ENCODE measurements at regions not wholly inside any gene's neighbourhood (a gene's known extent, or its start where the extent isn't known, plus 50 kb on each side); places are given as distances from the start of the nearest gene placed in this dataset.
"Not testable (repeated sequence)": the region's sequence is repeated elsewhere in the genome, so short reads cannot be mapped to it uniquely, and the experiment has no call there.

DNA sequence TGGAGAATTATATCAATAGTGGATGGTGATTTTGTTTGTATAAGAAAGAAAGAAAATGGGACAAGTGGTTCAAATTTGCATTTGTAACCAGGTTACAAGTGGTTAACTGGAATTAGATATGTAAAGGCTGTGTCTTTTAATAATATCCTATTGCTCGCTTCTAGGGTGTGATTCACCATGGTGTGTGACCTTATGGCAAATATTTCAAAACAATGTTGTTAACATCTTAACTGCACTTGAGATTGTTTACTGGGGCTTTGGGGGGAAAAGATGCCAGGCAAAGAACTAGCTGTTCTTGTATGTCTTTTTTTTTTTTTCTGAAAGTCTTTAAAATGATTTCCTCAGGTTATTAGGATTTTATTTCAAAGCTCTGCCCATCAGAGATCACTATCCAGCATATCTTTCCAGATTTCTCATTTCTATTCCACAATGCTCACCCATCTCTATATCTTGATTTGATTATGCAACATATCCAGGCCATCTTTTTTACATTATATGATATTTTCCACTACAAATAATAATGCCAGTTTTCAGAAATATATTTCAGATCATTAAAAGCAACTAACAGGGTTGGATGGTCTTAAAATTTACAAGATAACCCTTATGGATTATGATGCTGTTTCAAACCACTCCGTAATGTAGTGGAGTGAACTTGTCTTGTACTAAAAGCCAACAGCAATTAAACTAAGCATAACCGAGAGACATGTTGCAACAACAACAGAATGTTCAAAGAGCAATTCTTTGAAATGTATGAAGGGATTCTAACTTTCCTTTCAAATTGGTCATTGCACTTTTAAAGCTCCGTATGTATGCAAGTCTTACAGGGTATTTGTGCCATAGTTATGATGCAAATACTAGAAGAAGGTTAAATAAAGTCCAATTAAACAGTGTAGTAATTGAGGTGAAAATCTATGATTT is 341.5 kb upstream of the ETAA1 start:
- no peak for DNase-seq

DNA sequence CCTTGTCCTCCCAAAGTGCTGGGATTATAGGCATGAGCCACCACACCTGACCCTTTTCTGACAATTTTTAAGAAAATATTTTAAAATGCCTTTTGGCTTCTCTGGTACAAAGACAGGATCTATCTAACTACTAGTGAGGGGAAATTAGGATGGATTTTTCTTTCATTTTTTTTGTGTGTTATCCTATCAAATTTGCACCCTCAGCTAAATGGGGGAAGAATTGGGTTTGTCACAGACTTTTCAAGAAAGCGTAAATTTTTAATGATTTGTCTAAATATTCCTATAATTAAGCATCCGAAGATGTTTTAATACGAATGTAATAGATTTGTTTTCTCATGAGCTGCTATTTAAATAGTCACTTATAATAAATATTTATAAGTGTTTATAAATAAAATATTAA is 340.0 kb upstream of the ETAA1 start:
- no peak for DNase-seq

DNA sequence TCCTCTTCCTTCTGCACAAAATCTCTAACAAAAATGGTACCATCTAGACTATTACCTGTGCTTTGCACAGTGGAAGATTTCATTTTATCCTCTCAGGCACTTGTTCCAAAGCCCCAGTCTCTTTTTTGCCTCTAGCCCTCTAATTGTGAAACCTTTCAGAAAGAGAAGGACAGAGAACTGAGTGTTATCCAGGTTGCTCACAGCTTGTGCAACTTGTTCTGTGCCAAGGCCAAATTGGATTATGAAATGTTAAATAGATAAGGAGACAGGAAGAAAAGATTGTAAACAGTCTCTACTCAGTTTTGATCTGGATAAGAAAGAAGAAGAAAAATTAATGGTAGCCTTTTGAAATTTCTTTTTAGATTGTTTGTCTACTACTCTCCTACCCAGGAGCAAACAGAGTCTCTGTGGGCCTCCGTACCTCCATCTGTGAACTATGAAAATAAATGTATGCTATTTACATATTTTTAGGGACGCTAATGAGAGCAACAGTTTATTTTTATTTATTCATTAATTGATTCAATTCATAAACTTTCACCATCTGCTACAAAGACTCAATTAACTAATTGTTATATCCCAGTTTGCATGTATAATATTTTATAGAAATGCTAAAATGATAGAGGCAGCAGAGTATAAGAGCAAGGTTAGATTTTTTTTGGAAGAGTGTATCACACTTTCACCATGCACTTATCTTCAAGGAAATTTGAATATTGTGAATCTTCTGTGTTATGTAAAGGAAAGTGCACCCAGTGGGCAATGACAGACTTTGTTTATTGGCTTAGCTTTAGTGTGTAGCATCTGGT is 339.0 kb upstream of the ETAA1 start:
- DNase-seq: no peak

DNA sequence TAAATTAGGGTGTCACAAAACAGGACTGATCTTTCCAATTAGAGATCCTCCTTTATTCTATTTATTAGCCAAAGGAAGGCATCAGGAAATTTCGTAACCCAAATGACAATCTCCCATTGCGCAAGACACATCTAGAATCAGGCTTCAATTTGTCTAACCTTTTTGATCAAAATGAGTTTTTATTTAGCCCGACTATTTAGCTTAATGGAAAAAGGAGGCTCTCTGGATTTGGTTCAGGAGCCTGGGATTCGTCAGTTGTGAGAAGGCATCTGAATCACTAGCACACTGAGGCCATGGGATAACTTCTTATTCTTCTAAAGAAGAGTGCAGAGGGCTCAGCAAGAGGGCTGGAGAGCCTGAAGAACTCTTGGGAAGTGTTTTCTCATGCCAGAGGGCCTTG is 332.1 kb upstream of the ETAA1 start:
- DNase-seq: no peak

DNA sequence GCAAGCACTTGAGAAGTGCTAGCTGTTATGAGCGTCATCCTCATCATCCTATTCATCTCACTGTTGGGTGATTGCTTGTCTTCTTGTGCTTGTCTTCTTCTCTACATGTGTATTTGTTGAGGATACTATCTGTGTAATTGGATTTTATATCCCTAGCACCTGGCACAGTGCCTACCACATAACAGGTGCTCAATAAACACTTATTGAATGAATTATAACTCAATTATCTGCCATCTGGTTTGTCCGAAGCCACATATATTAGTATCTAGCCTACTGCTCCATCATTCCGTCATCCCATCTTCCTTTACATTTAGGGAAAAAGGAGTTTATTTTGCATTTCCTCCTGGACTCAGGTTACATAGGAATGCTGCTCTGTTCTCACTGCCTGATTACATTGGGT is 330.4 kb upstream of the ETAA1 start:
- no peak for DNase-seq

DNA sequence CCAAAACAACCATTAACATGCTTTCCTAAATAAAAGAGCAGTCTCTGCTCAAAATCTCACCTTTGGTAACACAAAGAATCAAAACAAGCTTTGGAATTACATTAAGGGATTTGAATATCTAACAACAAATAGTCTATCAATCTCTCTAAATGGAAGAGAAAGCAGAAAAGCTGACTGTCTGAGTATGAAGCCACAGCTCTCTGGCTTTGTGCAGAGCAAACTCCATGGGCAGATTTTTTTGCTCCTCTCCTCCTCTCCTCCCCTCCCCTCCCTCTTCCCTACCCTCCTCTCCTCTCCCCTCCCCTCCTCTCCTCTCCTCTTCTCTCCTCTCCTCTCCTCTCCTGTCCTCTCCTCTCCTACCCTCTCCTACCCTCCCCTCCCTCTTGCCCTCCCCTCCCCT is 329.5 kb upstream of the ETAA1 start:
- DNase-seq: no peak

DNA sequence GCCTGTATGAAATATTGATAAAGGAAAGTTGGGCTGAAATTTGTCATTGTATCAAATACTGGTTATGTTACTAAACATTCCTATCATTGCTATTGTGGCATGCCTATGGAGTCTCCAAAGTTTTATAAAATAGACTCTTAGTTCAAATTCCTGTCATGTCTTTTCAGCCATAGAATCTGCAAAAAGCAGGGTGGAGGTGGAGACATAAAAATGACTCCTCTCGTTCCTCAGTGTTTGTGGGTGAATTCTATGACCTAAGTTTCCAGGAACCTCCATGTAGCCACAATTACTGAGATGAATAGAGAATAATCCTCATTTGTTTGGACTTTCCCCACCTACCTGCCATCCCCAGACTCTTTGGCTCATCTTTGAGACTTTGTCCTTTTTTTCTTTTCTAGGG is 326.3 kb upstream of the ETAA1 start:
- no peak for DNase-seq

DNA sequence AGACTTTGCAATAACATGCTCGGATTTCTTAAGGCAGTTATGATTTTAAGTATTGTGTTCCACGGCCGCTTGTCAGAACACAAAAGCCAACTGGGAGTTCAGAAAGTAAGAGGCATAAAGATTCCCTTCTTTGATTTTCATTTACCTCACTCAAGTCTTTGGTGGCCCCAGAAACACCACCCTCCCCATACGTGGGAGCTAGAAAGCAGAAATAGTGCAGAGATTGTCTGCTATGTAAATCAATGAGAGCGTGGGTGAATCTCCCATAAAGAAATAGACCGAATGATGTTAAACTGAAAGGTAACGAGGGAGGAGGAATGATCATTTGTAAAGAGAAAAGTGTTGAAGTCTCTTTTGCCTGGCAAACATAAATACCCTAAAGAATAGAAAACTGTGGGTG is 322.1 kb upstream of the ETAA1 start:
- DNase-seq: no peak

DNA sequence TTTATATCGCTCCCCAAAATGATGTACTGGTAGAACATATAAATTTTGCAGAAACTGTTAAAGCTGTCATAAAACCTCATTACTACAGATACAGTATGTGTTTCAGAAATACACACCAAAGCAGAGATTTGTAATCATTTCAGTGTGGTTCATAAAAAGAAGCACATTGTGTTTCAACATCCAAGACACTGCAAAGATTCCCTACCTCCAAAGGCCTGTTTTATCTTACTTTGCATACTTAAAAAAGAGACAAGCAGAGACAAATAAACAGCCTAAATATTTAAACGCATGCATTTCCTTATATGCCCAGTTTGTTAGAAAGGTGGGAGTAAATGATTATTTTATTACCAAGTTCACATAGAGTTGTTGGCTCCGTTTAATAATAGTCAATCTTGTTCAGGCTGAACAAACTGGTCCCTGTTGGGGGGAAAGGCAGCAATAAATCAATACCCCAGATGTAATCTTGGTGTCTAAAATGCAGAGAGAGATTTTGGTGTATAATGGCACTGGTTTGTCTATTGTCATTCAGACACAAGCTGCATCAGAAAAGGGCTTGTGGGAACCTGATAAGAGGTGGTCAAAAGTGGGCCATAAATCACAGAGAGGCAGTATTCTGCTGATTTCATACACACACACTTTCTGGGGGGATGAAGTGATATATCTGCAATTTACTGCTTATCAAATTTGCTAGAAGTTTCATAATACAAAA is 321.4 kb upstream of the ETAA1 start:
- DNase-seq: no peak

DNA sequence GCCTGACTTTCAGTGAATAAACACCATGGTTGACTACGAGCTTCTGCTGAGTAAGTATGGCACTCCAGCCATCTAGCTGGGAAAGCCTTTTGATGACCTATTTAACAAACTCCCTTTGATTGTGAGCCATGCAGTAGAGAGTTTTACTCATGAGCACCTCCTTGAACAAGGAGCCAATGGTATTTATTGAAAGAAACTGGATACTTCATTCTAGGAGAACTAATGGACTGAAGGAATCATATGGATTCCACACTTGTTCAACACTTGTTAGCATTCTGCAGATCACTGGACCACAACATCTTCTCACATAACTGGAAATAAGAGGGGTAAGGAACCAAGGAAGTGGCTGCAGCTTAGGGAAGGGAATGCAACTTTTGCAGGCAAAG is 320.9 kb upstream of the ETAA1 start:
- DNase-seq: no peak

DNA sequence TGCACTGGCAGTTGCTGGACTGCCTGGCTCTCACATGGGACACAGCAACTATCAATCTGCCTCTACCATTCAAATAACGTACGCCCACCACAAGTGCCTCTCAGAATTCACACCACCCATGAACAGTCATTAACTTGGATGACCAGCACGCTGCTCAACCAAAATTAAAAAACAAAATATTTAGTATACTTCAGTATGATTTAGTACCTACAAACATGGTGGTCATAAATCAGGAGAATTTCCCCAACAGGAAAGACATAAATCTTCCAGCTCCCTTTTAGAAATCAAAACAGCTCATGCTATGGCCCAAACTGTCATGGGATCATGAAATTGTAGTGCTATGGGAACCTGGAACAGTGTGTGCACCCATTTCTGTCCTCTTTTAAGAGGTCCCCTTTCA is 317.4 kb upstream of the ETAA1 start:
- DNase-seq: no peak

DNA sequence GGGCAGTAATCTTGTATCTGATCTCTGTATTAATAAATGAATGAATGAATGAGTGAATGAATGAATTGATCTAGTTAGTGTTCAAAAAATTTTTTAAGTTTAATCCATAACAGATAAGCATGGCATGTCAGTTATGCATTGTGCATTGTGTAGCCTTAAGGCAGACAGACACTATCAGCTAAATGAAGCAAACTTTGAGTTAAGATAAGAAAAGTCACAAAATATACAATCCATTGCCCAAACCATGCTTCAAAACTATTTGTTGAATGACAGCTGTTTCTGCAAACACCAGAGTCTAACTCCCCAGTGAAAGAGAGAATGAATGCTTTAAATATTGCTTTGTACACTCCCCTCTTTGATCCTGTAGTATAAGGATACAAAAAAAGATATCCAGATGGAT is 314.3 kb upstream of the ETAA1 start:
- no peak for DNase-seq

DNA sequence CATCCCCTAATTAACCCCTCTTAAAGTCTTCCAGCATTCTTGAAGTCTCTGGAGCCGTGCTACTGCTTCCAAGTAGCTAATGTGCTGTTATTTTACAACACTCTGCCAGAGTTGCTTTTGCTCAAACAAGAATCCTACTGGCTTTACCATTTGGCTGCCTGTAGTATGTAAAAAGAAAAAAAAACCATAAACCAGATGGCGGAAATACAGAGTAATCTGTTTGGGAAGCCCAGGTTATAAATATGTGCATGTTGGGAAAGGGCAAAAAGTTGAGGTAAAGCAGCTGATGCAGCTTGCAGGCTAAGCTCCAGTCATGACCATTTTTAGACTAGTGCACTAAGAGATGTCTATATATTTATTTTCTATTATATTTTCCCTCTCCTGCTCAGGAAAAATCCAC is 313.2 kb upstream of the ETAA1 start:
- no peak for DNase-seq

DNA sequence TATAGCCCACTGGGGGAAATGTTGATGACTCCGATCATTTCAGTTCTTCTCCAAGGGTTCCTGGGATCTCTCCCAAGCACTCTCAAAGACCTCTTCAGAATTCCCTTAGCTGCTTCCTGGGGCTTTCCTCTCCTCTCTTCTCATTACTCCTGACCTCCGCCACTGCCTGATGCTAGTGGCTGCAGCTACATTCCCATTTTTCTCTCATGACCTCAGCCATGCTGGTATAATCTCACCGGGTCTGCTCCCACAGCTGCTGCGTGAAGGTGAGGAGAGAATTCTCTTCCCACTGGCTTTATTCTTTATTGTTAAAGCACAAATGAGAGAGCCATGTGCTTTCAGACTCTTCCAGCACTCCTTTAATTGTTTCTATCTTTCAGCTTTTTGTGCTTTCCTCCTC is 312.0 kb upstream of the ETAA1 start:
- no peak for DNase-seq

DNA sequence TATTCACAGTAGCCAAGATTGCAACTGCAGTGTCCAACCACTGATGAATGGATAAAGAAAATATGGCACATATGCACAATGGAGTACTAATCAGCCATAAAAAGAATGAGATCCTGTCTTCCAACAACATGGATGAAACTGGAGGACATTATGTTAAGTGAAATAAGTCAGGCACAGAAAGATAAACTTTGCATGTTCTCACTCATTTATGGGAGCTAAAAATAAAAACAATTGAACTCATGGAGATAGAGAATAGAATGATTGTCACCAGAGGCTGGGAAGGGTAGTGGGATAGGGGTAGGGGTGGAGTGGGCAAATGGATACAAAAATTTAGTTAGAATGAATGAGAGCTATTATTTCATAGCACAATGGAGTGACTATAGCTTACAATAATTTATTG is 305.5 kb upstream of the ETAA1 start:
- no peak for DNase-seq

DNA sequence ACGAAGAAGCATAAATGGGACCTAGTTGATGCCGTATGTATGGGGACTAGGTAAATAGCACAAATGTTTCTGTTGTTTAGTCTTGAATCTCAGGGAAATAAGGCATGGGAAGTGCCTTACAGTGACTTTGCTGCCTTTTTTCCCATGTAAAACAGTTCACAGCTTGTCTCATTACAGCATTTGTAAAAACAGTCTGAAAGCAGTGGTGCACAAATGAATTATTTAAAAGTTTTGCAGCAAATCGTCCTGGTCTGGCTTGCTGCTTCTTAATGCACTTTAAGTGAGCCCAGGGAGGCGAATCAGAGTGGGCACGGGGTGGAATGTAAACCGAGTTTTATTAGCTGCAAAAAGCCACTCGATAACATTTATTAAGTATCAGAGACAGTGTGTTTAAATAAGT is 302.0 kb upstream of the ETAA1 start:
- DNase-seq: no peak

DNA sequence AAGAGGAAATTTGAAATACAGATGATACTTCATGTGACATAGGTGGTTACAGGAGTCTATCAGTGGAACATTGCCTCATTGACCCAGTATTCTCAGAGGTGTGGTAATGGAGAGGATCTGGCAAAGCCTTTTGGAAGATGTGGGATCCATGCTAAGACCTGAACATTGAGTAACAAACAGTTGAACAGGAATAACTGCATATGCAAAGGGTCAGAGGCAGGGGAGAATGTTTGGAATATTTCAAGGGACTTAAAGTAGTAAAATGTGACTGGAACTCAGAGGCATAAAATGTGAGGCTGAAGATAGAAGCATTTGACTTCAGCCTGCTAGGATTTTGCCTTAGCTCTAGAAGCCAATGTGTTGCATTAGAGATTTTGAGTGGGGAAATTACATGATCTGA is 300.2 kb upstream of the ETAA1 start:
- no peak for DNase-seq

DNA sequence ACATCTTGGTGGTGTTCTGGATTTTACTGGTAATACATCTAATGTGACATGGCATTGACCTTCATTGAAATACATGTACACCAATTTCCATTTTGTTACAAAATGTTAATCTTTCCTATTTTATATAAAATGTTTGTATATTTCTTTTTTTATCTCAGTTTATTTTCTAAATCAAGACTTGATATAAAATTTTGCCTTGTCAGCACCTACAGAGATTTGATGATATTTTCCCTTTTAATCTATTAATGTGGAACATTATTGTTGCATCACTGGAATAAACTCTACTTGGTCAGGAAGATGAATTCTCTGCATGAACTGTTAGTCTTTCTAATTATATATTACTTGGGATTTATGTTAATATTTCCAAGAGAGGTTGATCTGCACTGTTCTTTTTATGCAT is 294.0 kb upstream of the ETAA1 start:
- no peak for DNase-seq

DNA sequence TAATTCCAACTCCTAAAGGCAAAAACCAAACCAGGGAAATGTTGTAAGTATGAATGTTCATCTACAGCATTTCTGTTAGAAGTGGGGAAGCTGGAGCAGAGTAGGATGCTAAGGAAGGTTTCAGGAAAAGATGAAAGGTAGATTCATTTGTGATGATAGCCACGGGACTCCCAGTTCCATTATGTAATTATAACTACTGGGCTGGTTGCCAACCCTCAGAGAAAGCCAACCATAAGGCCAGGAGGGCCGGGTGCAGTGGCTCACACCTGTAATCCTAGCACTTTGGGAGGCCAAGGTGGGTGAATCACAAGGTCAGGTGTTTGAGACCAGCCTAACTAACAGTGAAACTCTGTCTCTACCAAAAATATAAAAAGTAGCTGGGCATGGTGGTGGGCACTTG is 288.9 kb upstream of the ETAA1 start:
- peak; percentile 14 for DNase-seq

DNA sequence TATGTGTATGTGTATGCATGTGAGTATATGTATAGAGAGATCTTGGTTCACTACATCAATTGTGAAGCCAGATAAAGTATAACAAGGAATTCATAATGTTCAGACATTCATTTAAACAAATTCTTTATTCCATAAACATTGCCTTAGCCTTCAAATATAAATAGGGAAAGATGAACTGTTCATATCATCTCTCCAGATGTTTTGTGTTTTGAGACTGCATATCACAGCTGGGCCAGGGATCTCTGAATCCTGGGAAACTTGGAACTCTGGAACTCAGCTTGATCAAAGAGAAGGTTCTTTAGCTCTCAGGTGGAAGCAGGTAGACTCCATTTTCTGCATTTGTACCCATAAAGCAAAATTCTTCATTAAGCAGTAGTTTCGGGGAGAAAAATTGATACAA is 272.6 kb upstream of the ETAA1 start:
- DNase-seq: no peak

DNA sequence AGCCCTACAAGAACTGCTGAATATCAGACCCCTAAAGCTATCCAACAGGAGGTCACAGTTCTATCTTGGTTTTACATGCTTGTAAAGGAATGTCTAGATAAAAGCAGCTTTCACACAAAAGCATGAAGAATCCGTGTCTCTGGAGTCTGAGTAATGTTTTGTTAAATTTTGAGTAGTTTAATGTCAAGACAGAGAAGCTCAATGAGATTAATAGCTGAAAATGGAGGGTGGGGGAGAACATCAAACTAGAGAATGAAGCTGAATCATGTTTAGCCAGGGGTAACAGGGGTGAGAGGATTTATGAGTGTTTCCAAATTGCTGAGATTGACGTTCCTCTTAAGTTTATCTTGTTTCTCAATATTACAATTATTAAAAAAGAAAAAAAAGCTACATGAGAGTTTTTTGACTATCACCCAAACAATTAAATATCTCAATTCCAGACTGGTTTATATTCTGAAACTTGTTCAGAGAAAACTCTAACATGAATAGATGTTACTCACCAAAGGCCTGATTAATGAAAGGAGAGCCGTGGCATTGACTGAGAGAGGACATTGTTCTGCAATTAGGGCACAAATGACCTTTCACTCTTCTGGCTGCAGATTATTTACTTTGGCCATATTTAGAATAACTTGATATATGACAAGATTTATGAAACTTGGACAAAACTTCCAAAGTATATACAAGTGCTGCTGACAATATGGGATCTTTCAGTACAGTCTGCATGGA is 266.4 kb upstream of the ETAA1 start:
- no peak for DNase-seq

DNA sequence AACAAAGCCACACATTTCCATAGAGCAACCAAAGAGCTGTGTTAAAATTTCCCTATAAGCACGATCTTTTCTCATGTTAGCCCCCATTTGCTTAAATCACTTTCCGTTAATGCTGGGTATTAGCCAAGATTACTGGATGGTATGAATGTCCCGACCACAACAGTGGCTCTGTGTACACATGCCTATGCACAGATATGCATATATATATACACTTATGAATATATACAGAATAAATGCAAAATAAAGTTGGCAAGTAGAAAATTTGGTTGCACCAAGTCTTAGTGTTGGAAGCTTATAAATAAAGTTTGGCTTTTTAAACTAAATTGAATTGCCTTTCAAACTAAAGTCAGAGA is 265.9 kb upstream of the ETAA1 start:
- DNase-seq: no peak

DNA sequence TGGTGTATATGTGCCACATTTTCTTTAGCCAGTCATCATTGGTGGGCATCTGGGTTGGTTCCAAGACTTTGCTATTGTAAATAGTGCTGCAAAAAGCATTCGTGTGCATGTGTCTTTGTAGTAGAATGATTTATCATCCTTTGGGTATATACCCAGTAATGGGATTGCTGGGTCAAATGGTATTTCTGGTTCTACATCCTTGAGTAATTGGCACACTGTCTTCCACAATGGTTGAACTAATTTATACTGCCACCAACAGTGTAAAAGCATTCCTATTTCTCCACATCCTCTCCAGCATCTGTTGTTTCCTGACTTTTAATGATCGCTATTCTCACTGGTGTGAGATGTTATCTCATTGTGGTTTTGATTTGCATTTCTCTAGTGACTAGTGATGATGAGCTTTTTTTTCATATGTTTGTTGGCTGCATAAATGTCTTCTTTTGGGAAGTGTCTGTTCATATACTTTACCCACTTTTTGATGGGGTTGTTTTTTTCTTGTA is 264.6 kb upstream of the ETAA1 start:
- not testable (repeated sequence) for DNase-seq
